ENCODE measurements at regions not wholly inside any gene's neighbourhood (a gene's known extent, or its start where the extent isn't known, plus 50 kb on each side); places are given as distances from the start of the nearest gene placed in this dataset.

DNA sequence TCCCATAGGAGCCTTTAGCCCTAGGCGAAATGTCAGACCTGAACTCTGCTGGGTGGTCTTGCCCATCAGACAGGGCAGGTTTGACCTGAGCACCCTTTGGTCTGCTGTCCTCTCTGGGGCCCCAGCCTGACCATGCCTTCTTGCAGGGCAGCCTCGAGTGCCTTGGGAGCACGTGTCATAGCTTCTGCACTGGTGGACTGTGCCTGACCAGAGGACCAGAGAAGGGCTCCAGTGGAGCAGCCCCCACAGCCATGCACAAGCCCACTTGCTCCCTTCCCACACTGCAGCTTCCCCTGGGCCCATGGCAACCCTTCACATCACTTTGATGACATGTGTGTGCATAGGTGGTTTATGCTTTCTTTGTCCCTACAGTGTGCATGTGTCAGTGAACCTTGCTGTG, 394.0 kb downstream of the TEX13C start:
- no peaks in the 10 kb centered on the region for H3K36me3 ChIP-seq
- H3K4me3 ChIP-seq, result no peak overlapping the region
- H3K27ac ChIP-seq, result no peak overlapping the region
- no peaks in the 10 kb centered on the region for H3K4me1 ChIP-seq
- no peaks in the 10 kb centered on the region for H3K27me3 ChIP-seq
- ATAC-seq (ENCODE audit: low FRiP score in 2 of 2) (peak in 1 of 2 donors; percentile 59), DNase-seq (no peak)
- 36% methylated on average over 3 of the region's 3 CpGs; no CpG with 5 or more reads in 1 of the 2 donors for WGBS, 2 donors
- TF ChIP-seq, protein P1, sequence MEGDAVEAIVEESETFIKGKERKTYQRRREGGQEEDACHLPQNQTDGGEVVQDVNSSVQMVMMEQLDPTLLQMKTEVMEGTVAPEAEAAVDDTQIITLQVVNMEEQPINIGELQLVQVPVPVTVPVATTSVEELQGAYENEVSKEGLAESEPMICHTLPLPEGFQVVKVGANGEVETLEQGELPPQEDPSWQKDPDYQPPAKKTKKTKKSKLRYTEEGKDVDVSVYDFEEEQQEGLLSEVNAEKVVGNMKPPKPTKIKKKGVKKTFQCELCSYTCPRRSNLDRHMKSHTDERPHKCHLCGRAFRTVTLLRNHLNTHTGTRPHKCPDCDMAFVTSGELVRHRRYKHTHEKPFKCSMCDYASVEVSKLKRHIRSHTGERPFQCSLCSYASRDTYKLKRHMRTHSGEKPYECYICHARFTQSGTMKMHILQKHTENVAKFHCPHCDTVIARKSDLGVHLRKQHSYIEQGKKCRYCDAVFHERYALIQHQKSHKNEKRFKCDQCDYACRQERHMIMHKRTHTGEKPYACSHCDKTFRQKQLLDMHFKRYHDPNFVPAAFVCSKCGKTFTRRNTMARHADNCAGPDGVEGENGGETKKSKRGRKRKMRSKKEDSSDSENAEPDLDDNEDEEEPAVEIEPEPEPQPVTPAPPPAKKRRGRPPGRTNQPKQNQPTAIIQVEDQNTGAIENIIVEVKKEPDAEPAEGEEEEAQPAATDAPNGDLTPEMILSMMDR (IDR thresholded peaks at IDR 0.05), result no peak
- TF ChIP-seq POLR2A (IDR thresholded peaks at IDR 0.05) (no peak), EP300 (IDR thresholded peaks at IDR 0.05) (no peak), POLR2AphosphoS5 (IDR thresholded peaks at IDR 0.05) (no peak)
- no peaks in the 10 kb centered on the region for H3K9me3 ChIP-seq

DNA sequence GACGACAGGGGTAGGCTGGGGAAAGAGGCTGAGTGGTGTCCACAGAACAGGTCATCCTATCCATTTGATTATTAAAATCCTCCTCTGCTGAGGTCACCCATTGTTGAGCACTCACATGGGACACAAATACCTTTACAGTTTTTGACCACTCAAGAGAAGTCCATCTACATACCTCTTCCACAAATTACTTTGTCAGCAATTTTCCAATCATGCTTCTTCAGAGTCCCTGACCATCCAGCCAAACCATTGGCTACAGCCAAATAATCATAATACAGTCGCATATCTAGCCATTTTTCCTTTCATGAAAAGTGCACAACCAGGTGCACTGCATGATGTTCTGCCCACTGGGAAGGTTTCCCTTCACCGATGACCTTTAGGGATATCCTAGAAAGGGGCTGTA, 407.4 kb downstream of the TEX13C start:
- no peaks in the 10 kb centered on the region for H3K4me1 ChIP-seq

DNA sequence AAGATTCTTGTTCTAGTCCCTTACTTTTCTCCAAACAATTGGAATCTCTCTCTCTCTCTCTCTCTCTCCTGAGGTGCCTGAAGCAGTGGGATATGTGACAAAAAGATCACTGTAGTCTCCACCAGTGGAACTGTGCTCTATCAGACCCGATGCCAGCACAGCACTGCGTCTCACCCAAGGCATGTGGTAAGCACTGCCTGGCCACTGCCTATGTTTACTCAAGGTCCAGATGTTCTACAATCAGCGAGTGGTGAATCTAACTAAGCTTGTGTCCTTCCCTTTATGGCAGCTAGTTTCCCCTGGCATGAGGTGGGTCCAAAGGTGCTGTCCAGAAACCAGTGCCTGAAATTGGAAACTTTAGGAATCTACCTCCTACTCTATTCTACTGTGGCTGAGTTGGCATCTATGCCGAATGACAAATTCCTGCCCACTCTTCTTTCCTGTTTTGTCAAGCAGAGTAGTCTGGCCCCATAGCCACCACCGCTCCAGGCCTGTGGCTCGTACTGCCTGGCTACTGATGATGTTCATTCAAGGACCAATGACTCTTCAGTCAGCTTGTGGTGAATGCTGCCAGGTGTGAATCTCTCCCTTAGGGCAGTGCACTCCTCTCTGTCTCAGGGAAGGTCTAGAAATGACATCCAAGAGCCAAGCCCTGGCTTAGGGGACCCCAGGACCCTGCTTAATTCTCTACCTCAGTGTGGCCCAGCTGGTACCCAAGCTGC, 416.5 kb downstream of the TEX13C start:
- Histone ChIP-seq H3K27me3 (no peaks in the 10 kb centered on the region), H3K4me3 (no peak overlapping the region), H3K36me3 (no peaks in the 10 kb centered on the region), H3K27ac (no peak overlapping the region), H3K4me1 (no peaks in the 10 kb centered on the region), H3K9me3 (no peaks in the 10 kb centered on the region)
- WGBS, 2 donors, result 80 to 100% methylated on average over 1 to 6 of the region's 6 CpGs
- DNase-seq, result no peak
- TF ChIP-seq, protein P1 (IDR thresholded peaks at IDR 0.05), result no peak
- TF ChIP-seq EP300 (IDR thresholded peaks at IDR 0.05) (no peak), POLR2A (IDR thresholded peaks at IDR 0.05) (no peak), POLR2AphosphoS5 (IDR thresholded peaks at IDR 0.05) (no peak)
- ATAC-seq (ENCODE audit: low FRiP score in 2 of 2), result no peak

More for the DNA sequence above, 407.4 kb downstream of the TEX13C start:
- ATAC-seq (ENCODE audit: low FRiP score in 2 of 2), result no peak
- H3K4me3 ChIP-seq, result no peak overlapping the region
- WGBS, 2 donors, result 69 to 82% methylated on average over 2 to 3 of the region's 3 CpGs
- DNase-seq, result no peak
- H3K9me3 ChIP-seq, result no peaks in the 10 kb centered on the region
- no peak overlapping the region for H3K27ac ChIP-seq
- no peaks in the 10 kb centered on the region for H3K36me3 ChIP-seq
- TF ChIP-seq POLR2AphosphoS5 (IDR thresholded peaks at IDR 0.05) (no peak), POLR2A (IDR thresholded peaks at IDR 0.05) (no peak), EP300 (IDR thresholded peaks at IDR 0.05) (no peak)
- TF ChIP-seq, protein P1 (IDR thresholded peaks at IDR 0.05), result no peak
- no peaks in the 10 kb centered on the region for H3K27me3 ChIP-seq

DNA sequence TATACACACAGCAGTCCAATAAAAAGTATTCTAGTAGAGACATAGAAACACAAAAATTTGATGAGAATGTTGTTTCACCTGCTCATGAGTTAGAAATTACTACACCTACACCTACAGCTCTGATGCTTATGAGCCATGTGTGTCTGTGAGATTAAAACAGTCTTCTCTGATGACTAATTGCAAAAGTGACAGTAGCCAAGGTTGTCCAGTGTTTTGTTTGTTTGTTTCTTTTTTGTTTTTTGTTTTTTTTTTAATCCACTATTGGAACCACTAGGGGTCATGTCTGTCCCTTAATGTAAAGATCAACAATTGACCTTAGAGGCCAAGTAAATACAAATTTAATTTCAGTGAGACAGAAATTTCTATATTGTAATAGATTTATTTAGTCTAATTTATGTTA, 423.1 kb downstream of the TEX13C start:
- H3K4me3 ChIP-seq, result no peak overlapping the region

More for the DNA sequence above, 423.1 kb downstream of the TEX13C start:
- H3K9me3 ChIP-seq, result no peaks in the 10 kb centered on the region
- ATAC-seq (ENCODE audit: low FRiP score in 2 of 2) (no peak), DNase-seq (no peak)
- TF ChIP-seq, protein P1 (IDR thresholded peaks at IDR 0.05), result no peak
- TF ChIP-seq POLR2A (IDR thresholded peaks at IDR 0.05) (no peak), EP300 (IDR thresholded peaks at IDR 0.05) (no peak)
- H3K27ac ChIP-seq, result no peak overlapping the region
- no peaks in the 10 kb centered on the region for H3K27me3 ChIP-seq
- H3K4me1 ChIP-seq, result no peaks in the 10 kb centered on the region
- H3K36me3 ChIP-seq, result no peaks in the 10 kb centered on the region
